GM10266 (cell line): ENCODE measurements at regions not wholly inside any gene's neighbourhood (a gene's known extent, or its start where the extent isn't known, plus 50 kb on each side); places are given as distances from the start of the nearest gene placed in this dataset.

ENCODE experiments used
- DNase-seq: peaks from one replicate; pipeline ENCODE4 v3.0.0; 2012; ENCODE audit errors: extremely low spot score
- TF ChIP-seq, protein P1 (sequence below): IDR thresholded peaks from 2 replicates; pipeline ENCODE4 v1.5.1; 2012; ENCODE audit warnings: mild to moderate bottlenecking, low read depth; ENCODE audit not compliant: control insufficient read depth, insufficient read depth; ENCODE audit errors: missing control alignments

DNA sequence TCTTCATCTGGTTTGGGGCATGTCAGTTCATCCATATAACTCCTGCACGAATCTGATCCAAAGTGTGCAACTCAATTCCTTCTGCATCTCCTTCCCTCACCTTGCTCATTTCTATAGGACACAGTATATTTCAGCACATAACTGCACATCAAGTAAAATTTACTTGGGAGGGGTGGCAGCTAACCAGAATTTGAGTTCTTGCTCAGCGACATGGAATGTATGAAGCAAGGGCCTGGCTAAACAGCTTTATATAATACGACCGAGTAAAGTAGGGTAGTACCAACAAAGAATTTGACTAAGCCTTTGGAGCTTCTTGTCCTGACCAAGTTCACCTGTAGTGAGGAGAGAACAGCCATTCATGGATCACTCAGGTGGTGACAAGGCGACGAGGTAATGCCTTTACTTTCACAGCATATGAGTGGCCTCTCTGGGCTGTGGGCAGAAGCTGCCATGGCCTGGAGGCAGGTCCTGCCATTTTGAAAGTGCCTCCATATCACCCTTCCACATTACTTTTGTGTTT, 570.2 kb upstream of the TNP1 start:
- no peak for DNase-seq
- TF ChIP-seq, protein P1, sequence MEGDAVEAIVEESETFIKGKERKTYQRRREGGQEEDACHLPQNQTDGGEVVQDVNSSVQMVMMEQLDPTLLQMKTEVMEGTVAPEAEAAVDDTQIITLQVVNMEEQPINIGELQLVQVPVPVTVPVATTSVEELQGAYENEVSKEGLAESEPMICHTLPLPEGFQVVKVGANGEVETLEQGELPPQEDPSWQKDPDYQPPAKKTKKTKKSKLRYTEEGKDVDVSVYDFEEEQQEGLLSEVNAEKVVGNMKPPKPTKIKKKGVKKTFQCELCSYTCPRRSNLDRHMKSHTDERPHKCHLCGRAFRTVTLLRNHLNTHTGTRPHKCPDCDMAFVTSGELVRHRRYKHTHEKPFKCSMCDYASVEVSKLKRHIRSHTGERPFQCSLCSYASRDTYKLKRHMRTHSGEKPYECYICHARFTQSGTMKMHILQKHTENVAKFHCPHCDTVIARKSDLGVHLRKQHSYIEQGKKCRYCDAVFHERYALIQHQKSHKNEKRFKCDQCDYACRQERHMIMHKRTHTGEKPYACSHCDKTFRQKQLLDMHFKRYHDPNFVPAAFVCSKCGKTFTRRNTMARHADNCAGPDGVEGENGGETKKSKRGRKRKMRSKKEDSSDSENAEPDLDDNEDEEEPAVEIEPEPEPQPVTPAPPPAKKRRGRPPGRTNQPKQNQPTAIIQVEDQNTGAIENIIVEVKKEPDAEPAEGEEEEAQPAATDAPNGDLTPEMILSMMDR = no peak

DNA sequence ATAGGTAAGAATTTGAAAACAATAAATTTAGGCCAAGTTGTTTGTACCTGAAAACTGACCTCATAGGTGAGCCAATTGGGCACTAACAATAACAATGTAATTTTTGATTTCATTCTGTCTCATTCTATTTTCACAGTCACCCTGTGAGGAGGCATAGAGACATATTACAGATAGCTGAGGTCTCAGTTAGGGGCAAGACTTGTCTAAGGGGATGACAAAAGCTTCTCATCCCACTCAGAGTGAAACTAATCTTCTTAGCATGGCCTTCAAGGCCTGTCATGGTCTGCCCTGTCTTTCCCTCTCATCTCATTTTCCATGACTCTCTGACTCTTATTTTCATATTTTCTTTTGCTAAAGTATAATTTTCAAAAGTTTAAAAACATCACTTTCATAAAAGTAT, 562.0 kb upstream of the TNP1 start:
- DNase-seq = no peak
- TF ChIP-seq, protein P1 = no peak

DNA sequence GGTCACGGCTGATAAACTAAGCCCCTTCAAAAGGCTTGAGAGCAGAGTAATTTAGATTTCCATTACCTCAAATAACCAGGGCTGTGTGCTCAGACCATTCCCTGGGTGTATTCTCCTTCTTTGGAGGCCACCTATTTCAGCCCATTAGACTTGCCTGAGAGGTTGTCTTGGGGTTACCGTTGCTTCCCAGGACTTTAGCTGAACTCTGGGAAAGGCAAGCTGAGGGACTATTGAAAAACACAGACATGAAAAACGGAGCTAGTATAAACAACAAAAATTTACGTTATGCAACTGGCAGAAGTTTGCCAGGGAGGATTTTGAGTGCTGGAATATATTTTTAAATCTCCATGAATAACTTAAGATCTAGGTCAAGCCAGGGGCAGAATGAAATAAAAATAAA, 561.0 kb upstream of the TNP1 start:
- TF ChIP-seq, protein P1 = no peak
- no peak for DNase-seq

DNA sequence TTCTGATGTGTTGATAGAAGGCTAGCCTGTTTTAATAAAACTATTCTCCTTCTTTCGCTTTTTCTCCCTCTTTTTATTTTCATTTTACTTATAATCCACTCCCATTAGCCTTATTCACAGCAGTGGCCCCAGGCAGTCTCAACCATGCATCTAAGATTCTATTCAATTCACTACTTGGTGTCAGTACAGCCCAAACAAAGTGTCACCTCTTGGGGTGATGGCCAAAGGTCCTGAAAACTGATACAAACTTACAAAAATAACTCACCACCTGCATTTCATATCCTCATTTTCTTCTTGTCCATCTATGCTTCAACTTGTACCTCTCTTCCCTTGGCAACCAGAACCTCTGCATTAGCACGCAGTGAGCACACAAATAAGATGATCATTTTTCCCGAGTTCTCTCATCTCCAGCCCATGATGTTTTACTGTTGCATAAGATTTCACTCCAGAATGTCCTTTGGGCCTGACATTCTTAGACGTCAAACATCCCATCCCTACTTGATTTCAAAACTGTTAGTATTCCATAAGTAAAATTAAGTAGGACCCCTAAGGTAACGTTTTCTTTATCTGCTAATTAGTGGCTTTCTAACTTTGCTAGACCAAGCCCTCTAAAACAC, 559.3 kb upstream of the TNP1 start:
- no peak for DNase-seq
- TF ChIP-seq, protein P1 = no peak

DNA sequence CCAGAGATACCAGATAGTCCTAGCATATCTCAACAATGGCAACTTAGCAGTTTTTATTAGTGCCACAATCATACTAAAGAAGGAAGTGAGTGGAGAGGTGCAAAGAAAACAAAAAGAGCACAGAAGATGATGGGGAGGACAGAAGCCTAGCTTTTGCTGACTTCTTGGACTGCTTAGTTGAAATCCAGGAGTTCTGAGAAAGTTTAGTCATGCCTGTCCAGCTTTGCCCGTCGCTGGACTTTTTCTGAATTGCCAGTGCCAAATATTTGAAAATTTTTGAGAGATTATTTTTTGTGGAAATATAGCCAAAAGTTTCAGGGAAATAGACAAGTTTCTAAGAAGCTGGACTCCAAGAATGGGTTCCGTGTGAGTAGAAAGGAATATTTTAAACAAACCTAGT, 558.7 kb upstream of the TNP1 start:
- no peak for DNase-seq
- TF ChIP-seq, protein P1 = no peak

DNA sequence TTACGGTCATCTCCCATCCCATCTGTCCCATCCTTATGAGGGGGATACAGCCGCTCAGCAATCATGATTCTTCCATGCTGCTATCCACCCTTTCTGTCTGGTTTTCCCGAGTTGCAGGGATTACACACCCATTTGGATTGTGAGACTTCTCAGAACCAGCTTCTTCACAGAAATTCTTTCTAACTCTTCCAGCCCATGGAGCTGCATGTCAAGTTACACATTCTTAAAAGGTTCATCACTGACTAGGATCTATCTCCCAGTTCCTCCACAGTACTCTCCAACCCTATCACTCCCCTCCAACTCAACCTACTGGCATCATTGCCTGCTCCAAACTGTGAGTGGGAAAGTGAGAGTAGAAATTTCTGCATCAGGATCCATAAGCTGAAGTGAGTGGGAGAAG, 558.2 kb upstream of the TNP1 start:
- no peak for DNase-seq

DNA sequence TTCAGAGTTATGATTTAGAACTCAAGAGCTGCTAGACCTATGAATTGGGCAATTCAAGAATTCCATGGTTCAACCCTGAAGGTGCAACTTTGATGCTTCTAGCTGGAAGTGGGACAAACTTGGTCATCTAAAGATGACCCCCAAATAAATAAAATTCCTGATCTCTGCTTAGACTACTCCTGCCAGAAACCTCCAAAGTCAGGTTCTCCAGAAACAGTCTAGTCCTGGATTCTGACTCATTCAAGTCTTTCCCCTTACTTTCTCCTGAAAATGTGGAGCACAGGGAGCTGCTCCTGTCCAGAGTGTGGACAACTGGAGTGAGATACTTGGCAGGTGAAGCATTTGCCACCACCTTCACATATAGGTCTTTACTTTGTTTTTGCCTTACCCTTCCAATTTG, 557.7 kb upstream of the TNP1 start:
- TF ChIP-seq, protein P1 = no peak
- DNase-seq = no peak

More for the DNA sequence above, 558.2 kb upstream of the TNP1 start:
- TF ChIP-seq, protein P1 = no peak
